ENCODE measurements at regions not wholly inside any gene's neighbourhood (a gene's known extent, or its start where the extent isn't known, plus 50 kb on each side); places are given as distances from the start of the nearest gene placed in this dataset.

- no peak for DNase-seq (ENCODE audit: extremely low read depth, insufficient read length)
- TF ChIP-seq CTCF (IDR thresholded peaks at IDR 0.05; ENCODE audit: insufficient read depth, low read length, poor library complexity, severe bottlenecking) = no peak
- Histone ChIP-seq H3K4me3 (replicated peaks; ENCODE audit: low read depth, low read length) (no peak overlapping the region), H3K27me3 (replicated peaks; ENCODE audit: control insufficient read depth, insufficient read depth, low read length) (no peaks in the 10 kb centered on the region), H3K36me3 (ENCODE audit: control insufficient read depth, insufficient read depth, low read length) (no peaks in the 10 kb centered on the region)
Observed at GRCh38 chr22:26857169-26857568, 199.8 kb downstream of the MIAT start.

- no peak overlapping the region for H3K4me3 ChIP-seq (replicated peaks; ENCODE audit: low read depth, low read length)
- DNase-seq (ENCODE audit: extremely low read depth, insufficient read length) = no peak
- TF ChIP-seq CTCF (IDR thresholded peaks at IDR 0.05; ENCODE audit: insufficient read depth, low read length, poor library complexity, severe bottlenecking) = no peak
- H3K27me3 ChIP-seq (replicated peaks; ENCODE audit: control insufficient read depth, insufficient read depth, low read length) = no peaks in the 10 kb centered on the region
- H3K36me3 ChIP-seq (ENCODE audit: control insufficient read depth, insufficient read depth, low read length) = no peaks in the 10 kb centered on the region
Observed at GRCh38 chr22:26860301-26860700, 202.9 kb downstream of the MIAT start.

GRCh38 chr22:26865021-26865420 is 207.6 kb downstream of the MIAT start:
- Histone ChIP-seq H3K4me3 (replicated peaks; ENCODE audit: low read depth, low read length) (no peak overlapping the region), H3K27me3 (replicated peaks; ENCODE audit: control insufficient read depth, insufficient read depth, low read length) (no peaks in the 10 kb centered on the region), H3K36me3 (ENCODE audit: control insufficient read depth, insufficient read depth, low read length) (no peaks in the 10 kb centered on the region)
- DNase-seq (ENCODE audit: extremely low read depth, insufficient read length) = no peak
- no peak for TF ChIP-seq CTCF (IDR thresholded peaks at IDR 0.05; ENCODE audit: insufficient read depth, low read length, poor library complexity, severe bottlenecking)

GRCh38 chr22:26883393-26883792 is 226.0 kb downstream of the MIAT start:
- no peak for DNase-seq (ENCODE audit: extremely low read depth, insufficient read length)
- no peak overlapping the region for H3K4me3 ChIP-seq (replicated peaks; ENCODE audit: low read depth, low read length)
- no peaks in the 10 kb centered on the region for H3K36me3 ChIP-seq (ENCODE audit: control insufficient read depth, insufficient read depth, low read length)
- no peaks in the 10 kb centered on the region for H3K27me3 ChIP-seq (replicated peaks; ENCODE audit: control insufficient read depth, insufficient read depth, low read length)
- TF ChIP-seq CTCF (IDR thresholded peaks at IDR 0.05; ENCODE audit: insufficient read depth, low read length, poor library complexity, severe bottlenecking) = no peak

- DNase-seq (ENCODE audit: extremely low read depth, insufficient read length) = no peak
- H3K4me3 ChIP-seq (replicated peaks; ENCODE audit: low read depth, low read length) = no peak overlapping the region
Observed at GRCh38 chr22:26884921-26885320, 227.5 kb downstream of the MIAT start.

More at GRCh38 chr22:26884921-26885320, 227.5 kb downstream of the MIAT start:
- TF ChIP-seq CTCF (IDR thresholded peaks at IDR 0.05; ENCODE audit: insufficient read depth, low read length, poor library complexity, severe bottlenecking) = no peak
- no peaks in the 10 kb centered on the region for H3K27me3 ChIP-seq (replicated peaks; ENCODE audit: control insufficient read depth, insufficient read depth, low read length)
- no peaks in the 10 kb centered on the region for H3K36me3 ChIP-seq (ENCODE audit: control insufficient read depth, insufficient read depth, low read length)

All from GM06990 (cell line).